ENCODE measurements at regions not wholly inside any gene's neighbourhood (a gene's known extent, or its start where the extent isn't known, plus 50 kb on each side); places are given as distances from the start of the nearest gene placed in this dataset.
"Not testable (repeated sequence)": the region's sequence is repeated elsewhere in the genome, so short reads cannot be mapped to it uniquely, and the experiment has no call there.

DNA sequence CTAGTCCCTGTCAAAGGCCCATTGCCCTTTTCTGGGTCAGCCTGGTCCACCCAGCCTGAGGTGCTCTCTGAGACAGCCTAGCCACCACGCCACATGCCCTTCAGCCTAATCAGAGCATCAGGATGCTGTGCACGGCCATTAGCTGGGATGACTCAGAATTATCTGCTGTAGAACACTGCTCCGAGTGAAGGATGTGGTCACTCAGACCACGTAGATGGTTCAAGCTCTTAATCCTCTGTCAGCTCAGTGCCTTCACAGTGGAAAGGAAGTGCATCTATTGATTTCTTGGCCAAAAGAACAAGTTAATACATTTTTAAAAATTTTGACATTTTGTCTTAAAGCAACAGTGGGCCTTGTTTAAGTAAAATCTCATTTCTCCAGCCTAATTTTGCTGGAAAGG lies 557.6 kb downstream of the TUBA3C start:
- not testable (repeated sequence) for DNase-seq

DNA sequence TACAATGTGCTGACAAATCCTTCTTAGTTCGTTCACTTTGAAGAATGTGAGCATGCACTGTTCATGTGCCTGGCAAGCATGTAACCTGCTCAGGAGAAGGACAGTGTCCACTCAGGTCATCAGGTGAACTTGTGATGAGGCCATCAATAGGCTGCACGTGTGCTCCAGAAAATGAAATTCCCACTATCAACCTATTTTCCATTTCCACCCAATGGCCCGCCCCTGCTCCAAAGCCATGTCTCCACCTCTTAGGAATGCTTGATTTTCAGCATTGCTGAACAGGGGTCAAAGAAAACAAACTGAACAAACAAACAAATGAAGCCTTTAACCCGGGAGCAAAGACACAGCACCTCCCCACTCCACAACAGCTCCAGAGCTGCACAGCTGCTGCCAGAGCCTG lies 563.2 kb downstream of the TUBA3C start:
- not testable (repeated sequence) for DNase-seq

DNA sequence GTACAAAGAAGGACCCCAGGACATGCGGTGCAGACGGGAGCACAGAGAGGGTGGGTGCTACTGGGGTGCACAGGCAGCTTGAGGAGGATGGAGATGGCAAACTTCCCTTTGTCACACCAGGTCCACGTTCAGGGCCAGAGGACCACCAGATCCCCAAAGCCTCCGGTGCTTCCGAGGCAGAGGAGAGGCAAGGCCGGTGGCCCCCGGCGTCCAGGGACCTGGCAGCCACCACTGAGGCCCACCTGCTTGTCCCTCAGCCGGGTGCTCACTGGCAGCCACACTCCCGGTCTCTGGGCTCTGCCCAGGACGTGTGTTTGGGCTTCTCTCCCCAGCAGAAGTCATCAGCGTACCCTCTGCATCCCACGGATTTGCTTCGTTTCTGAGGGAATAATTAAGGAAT lies 571.1 kb downstream of the TUBA3C start:
- not testable (repeated sequence) for DNase-seq

DNA sequence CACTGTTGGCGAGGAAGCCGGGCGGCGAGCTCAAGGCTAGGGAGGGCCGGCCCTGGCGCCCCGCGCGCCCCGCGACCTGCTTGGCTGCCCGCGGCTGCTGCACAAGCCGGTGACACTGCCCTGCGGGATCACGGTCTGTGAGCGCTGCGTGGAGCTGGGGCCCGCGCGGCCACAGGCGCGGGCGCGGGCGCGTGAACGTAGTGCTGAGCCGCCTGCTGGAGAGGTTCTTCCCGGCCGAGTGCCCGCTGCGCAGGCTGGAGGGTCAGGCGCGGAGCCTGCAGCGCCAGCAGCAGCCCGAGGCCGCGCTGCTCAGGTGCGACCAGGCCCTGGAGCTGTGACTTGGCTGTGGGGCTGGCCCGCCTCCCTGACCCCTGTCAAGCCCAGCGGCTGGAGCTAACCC lies 572.3 kb downstream of the TUBA3C start:
- DNase-seq = not testable (repeated sequence)

DNA sequence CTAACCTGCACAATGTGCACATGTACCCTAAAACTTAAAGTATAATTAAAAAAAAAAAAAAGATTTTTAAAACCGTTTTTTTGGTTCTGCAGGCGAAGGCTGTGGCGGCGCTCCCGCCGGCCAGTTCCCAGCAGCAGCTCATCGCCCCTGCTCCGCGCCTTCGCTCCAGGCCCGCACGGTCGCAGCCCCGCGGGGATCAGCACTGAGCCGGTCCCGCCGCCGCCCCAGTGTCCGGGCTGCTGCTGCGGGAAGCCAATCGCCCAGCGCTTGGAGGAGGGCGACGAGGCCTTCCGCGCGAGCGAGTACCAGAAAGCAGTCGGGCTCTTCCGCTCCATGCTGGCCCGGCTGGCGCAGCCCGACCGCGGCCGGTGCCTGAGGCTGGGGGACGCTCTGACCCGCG lies 572.8 kb downstream of the TUBA3C start:
- DNase-seq = not testable (repeated sequence)

DNA sequence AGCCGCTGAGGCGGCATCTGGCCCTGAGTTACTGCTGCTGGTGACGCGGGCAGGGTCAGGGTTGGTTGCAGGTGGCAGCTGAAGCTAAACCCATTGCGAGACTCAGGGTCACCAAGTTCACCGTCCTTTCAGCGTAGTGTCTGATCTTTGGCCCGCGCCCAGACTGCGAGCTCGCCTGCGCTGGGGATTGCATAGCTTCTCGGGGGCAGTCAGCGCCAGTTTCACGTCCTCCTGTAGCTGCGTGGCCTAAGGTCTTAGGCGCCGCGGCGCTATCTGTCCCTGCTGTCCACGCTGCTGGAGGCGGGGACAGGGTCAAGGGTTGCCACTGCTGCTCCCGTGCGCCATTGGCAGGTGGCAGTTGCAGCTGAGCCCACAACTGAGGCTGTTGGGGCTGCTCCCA lies 581.3 kb downstream of the TUBA3C start:
- DNase-seq = not testable (repeated sequence)

DNA sequence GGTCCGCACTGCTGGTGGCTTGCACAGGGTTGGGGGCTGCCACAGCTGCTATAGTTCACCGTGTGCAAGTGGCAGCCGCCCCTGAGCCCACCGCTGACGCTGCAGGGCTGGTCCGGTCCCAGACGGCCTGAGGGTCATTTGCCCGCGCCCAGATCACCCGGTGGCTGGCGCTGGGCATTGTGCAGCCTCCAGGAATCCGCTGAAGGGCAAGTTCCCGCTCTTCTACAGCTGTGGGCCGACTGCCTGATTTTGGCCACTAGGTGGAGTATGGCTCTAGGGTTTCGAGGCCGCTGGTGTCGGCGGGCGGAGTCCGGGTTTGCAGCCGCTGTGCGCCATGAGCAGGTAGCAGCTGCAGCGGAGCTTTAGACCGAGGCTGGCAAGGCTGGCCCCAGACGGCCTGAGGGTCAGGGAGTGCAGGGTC lies 581.8 kb downstream of the TUBA3C start:
- DNase-seq = peak in 1 of 2 experiments; percentile 32

DNA sequence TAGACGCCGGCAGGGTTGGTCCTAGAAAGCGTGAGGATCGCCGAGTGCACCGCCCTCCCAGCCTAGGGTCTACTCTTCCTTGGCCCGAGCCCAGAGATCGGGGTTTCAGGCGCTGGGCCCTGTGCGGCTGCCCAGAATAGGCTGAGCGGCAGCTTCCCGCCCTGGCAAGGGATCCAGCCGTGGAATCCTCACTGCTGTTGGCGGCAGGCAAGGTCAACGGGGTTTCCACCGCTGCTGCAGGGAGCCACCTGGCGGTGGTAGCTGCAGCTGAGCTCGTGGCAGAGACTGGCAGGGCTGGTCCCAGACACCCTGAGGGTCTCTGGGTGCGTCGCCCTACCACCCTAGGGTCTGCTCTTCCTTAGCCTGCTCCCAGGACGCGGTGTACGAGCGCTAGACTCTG lies 583.1 kb downstream of the TUBA3C start:
- DNase-seq = not testable (repeated sequence)

DNA sequence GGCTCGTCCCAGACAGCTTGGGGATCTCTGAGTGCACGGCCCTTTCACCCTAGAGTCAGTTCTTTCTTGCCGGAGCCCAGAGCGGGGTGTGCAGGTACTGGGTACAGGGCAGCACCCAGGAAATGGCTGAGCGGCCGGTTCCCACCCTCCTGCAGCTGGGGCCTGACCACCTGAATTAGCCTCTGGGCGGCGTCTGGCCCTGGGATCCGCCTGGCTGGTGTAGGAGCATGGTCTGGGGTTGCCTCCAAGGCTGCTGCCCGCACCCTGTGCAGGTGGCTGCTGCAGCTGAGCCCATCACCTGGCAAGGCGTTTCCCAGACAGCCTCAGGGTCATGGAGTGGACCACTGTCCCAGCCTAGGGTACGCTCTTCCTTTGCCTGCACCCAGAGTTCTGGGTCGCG lies 583.7 kb downstream of the TUBA3C start:
- not testable (repeated sequence) for DNase-seq

DNA sequence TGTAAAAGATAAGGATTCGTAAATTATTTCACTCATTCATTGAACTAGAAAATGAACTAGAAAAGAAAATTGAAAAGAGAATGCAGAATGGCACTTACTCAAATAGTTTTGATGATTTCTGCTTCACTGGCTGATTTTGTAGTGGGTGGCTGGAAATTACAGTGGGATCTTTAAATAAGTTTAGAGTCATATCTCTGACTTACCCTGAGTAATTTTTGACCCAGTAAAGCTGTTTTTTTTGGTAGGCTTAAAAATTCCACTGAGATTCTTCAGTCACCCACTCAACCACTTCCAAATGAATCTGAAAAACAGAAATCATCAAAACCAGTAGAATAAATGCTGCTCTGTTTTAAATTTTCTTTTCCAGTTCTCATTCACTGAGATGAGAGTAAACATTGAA lies 604.5 kb downstream of the TUBA3C start:
- DNase-seq = not testable (repeated sequence)

DNA sequence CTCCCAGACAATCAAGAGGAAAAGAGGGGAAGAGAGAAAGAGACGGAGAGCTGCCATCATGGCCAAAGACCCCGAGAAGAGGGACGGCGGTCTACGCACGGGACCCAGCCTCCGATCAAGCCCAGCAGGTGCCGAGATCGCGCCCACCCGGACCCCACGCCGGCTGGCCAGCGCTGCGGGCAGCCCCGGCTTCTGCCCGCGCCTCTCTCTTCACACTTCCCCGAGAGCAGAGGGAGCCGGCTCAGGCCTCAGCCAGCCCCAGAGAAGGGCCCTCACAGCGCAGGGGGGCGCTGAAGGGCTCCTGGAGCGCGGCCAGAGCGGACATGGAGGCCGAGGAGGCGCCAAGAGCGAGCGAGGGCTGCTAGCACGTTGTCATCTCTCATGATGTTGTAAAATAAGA lies 613.7 kb downstream of the TUBA3C start:
- DNase-seq = not testable (repeated sequence)
